CD14-positive monocyte (primary cell): ENCODE measurements at regions not wholly inside any gene's neighbourhood (a gene's known extent, or its start where the extent isn't known, plus 50 kb on each side); places are given as distances from the start of the nearest gene placed in this dataset.

Experiments
- DNase-seq, 3 donors: peaks; one replicate each; pipeline ENCODE4 v3.0.0-alpha.2; 2011 to 2022
- H2AFZ ChIP-seq: 2 replicates; pipeline ENCODE4 v1.6.0; 2012; ENCODE audit warnings: mild to moderate bottlenecking, low read depth, low read length, inconsistent platforms; ENCODE audit not compliant: insufficient read depth, poor library complexity, severe bottlenecking
- H3K27ac ChIP-seq, 2 donors: 1 replicate in 1 of 2; 2 replicates in 1 of 2; pipeline ENCODE4 v1.5.1; 2012 to 2013; ENCODE audit warnings: low read length in 2 of 2, control low read depth in 1 of 2, inconsistent platforms in 1 of 2, low read depth in 1 of 2, mild to moderate bottlenecking in 1 of 2
- H3K27me3 ChIP-seq, 2 donors: one replicate each; pipeline versions ENCODE4 v1.6.0 to v1.6.1; 2011 to 2013; ENCODE audit warnings: low read length in 2 of 2; ENCODE audit not compliant: control insufficient read depth in 2 of 2, insufficient read depth in 2 of 2
- H3K36me3 ChIP-seq, 2 donors: replicated peaks in 1 of 2; 1 replicate in 1 of 2; 2 replicates in 1 of 2; pipeline versions ENCODE4 v1.5.1 to v1.6.1; 2012 to 2013; ENCODE audit warnings: low read length in 2 of 2, control low read depth in 1 of 2, inconsistent platforms in 1 of 2, mild to moderate bottlenecking in 1 of 2; ENCODE audit not compliant: insufficient read depth in 2 of 2, control insufficient read depth in 1 of 2
- H3K4me1 ChIP-seq, 2 donors: 1 replicate in 1 of 2; 2 replicates in 1 of 2; pipeline versions ENCODE4 v1.5.1 to v1.6.1; 2012 to 2013; ENCODE audit warnings: low read length in 2 of 2, control low read depth in 1 of 2, inconsistent platforms in 1 of 2, mild to moderate bottlenecking in 1 of 2, moderate library complexity in 1 of 2; ENCODE audit not compliant: insufficient read depth in 2 of 2, control insufficient read depth in 1 of 2
- H3K4me2 ChIP-seq: replicated peaks from 2 replicates; pipeline ENCODE3; 2012; ENCODE audit warnings: low read length, moderate library complexity, mild to moderate bottlenecking; ENCODE audit not compliant: poor library complexity, severe bottlenecking; ENCODE audit errors: extremely low read depth
- H3K4me3 ChIP-seq, 3 experiments: fragments of 200-600 bp in 1 of 3; sonication (generic) in 1 of 3; replicated peaks in 1 of 3; 1 replicate in 2 of 3; 2 replicates in 1 of 3; pipeline ENCODE4 v1.5.1; 2011 to 2013; ENCODE audit warnings: low read length in 3 of 3, mild to moderate bottlenecking in 3 of 3, control low read depth in 2 of 3, low read depth in 2 of 3, inconsistent platforms in 1 of 3, moderate library complexity in 1 of 3
- H3K79me2 ChIP-seq: 2 replicates; pipeline ENCODE4 v1.6.0; 2012; ENCODE audit warnings: mild to moderate bottlenecking, control low read depth, inconsistent platforms, low read length, moderate library complexity; ENCODE audit not compliant: insufficient read depth
- H3K9ac ChIP-seq: 2 replicates; pipeline ENCODE4 v1.6.0; 2017; ENCODE audit warnings: low read length, mild to moderate bottlenecking; ENCODE audit not compliant: insufficient read depth, poor library complexity, severe bottlenecking
- H3K9me3 ChIP-seq, 2 donors: replicated peaks in 1 of 2; 1 replicate in 1 of 2; 2 replicates in 1 of 2; pipeline versions ENCODE4 v1.5.1 to v1.6.1; 2012 to 2013; ENCODE audit warnings: low read length in 2 of 2, control low read depth in 1 of 2; ENCODE audit not compliant: control insufficient read depth in 1 of 2, insufficient read depth in 1 of 2
- H4K20me1 ChIP-seq: 2 replicates; pipeline ENCODE4 v1.6.0; 2012; ENCODE audit warnings: mild to moderate bottlenecking, low read length, control low read depth, moderate library complexity; ENCODE audit not compliant: insufficient read depth
- H3K27ac Mint-ChIP-seq, 7 donors: one replicate each; pipeline ENCODE4 v1.8.0; 2020; ENCODE audit warnings: mild to moderate bottlenecking in 7 of 7, mixed read lengths in 7 of 7, moderate library complexity in 6 of 7, inconsistent platforms in 2 of 7
- H3K27me3 Mint-ChIP-seq, 3 donors: one replicate each; pipeline ENCODE4 v1.8.0; 2021 to 2022; ENCODE audit warnings: low read depth in 3 of 3, mild to moderate bottlenecking in 3 of 3, mixed read lengths in 3 of 3, moderate library complexity in 3 of 3, inconsistent platforms in 1 of 3
- H3K36me3 Mint-ChIP-seq, 2 donors: one replicate each; pipeline ENCODE4 v1.8.0; 2020; ENCODE audit warnings: mixed read lengths in 2 of 2, inconsistent platforms in 1 of 2, mild to moderate bottlenecking in 1 of 2
- H3K4me1 Mint-ChIP-seq: one replicate; pipeline ENCODE4 v1.8.0; 2020; ENCODE audit warnings: mild to moderate bottlenecking, mixed read lengths
- H3K4me3 Mint-ChIP-seq, 2 donors: one replicate each; pipeline ENCODE4 v1.8.0; 2020; ENCODE audit warnings: mild to moderate bottlenecking in 2 of 2, mixed read lengths in 2 of 2, moderate library complexity in 1 of 2
- H3K9me3 Mint-ChIP-seq, 7 donors: one replicate each; pipeline ENCODE4 v1.8.0; 2020 to 2022; ENCODE audit warnings: mixed read lengths in 7 of 7, mild to moderate bottlenecking in 6 of 7, moderate library complexity in 6 of 7, inconsistent platforms in 2 of 7
- WGBS: methylation state at CpG from one replicate; pipeline ENCODE4 v1.1.5; 2013; ENCODE audit warnings: missing lambda C conversion rate; ENCODE audit not compliant: insufficient coverage; 5-methylcytosine and 5-hydroxymethylcytosine counted together
- intact Hi-C, 2 donors: fragments of 100-400 bp; cut with micrococcal nuclease; formaldehyde crosslinking; loops; one replicate each; pipeline versions ENCODE4 v1.15.0 to v1.15.1; 2023
- TF ChIP-seq, protein P1 (sequence below): fragments of 200-600 bp; IDR thresholded peaks from one replicate; pipeline ENCODE4 v1.8.0; 2022; ENCODE audit warnings: antibody characterized with exemption, mild to moderate bottlenecking

DNA sequence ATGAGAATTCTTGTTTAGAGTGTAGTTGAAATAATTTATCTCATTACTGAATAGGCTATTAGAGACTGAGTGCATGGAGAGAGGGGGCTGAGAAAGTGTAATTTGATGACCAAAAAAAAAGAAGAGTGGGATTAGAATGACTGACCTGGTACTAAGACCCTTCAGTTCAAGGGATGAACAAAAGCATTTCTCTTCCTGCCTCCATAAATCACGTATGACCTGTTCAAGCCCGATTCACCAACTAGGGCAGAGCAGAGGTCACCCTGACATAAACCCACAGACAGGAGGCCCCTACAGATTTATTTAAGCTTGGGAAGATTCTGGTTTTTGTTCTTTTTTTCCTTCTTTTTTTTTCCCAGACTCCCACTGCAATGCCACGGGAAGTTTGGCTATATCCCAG, 123.7 kb upstream of the COP1 start:
- 80% methylated on average over 1 of the region's 3 CpGs for WGBS
- intact Hi-C loops, result no loop called here

GRCh38 chr1:176325664-176326063, 118.6 kb upstream of the COP1 start:
- no peaks in the 10 kb centered on the region for H3K4me1 ChIP-seq
- no peak overlapping the region for H2AFZ ChIP-seq
- H3K4me3 Mint-ChIP-seq, result no peak overlapping the region
- H3K27ac Mint-ChIP-seq, result no peak overlapping the region
- H3K36me3 Mint-ChIP-seq, result no peaks in the 10 kb centered on the region
- intact Hi-C loops, result no loop called here
- WGBS, result no CpG with 5 or more reads among the region's 1 CpG
- H3K9me3 ChIP-seq, result no peaks in the 10 kb centered on the region
- no peak for DNase-seq
- no peaks in the 10 kb centered on the region for H3K27me3 ChIP-seq
- peaks cover 0 to 3% (median 0%) of the 10 kb centered on the region in 3 donors for H3K27me3 Mint-ChIP-seq
- H3K79me2 ChIP-seq, result no peaks in the 10 kb centered on the region
- no peaks in the 10 kb centered on the region for H3K36me3 ChIP-seq
- H3K9me3 Mint-ChIP-seq, result peaks cover 2 to 13% (median 9%) of the 10 kb centered on the region in 7 donors
- no peak overlapping the region for H3K27ac ChIP-seq
- H3K9ac ChIP-seq, result no peak overlapping the region
- no peaks in the 10 kb centered on the region for H3K4me1 Mint-ChIP-seq
- TF ChIP-seq, protein P1, sequence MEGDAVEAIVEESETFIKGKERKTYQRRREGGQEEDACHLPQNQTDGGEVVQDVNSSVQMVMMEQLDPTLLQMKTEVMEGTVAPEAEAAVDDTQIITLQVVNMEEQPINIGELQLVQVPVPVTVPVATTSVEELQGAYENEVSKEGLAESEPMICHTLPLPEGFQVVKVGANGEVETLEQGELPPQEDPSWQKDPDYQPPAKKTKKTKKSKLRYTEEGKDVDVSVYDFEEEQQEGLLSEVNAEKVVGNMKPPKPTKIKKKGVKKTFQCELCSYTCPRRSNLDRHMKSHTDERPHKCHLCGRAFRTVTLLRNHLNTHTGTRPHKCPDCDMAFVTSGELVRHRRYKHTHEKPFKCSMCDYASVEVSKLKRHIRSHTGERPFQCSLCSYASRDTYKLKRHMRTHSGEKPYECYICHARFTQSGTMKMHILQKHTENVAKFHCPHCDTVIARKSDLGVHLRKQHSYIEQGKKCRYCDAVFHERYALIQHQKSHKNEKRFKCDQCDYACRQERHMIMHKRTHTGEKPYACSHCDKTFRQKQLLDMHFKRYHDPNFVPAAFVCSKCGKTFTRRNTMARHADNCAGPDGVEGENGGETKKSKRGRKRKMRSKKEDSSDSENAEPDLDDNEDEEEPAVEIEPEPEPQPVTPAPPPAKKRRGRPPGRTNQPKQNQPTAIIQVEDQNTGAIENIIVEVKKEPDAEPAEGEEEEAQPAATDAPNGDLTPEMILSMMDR, result no peak
- no peak overlapping the region for H3K4me3 ChIP-seq
- H4K20me1 ChIP-seq, result no peaks in the 10 kb centered on the region
- no peak overlapping the region for H3K4me2 ChIP-seq

More for the DNA sequence above, 123.7 kb upstream of the COP1 start:
- H3K27ac ChIP-seq, result no peak overlapping the region
- Mint-ChIP-seq H3K36me3 (no peaks in the 10 kb centered on the region), H3K27me3 (no peaks in the 10 kb centered on the region), H3K4me1 (no peaks in the 10 kb centered on the region), H3K4me3 (no peak overlapping the region), H3K27ac (no peak overlapping the region), H3K9me3 (peaks cover 0 to 5% (median 2%) of the 10 kb centered on the region in 7 donors)
- no peak for DNase-seq
- H4K20me1 ChIP-seq, result no peaks in the 10 kb centered on the region
- no peaks in the 10 kb centered on the region for H3K9me3 ChIP-seq
- H3K9ac ChIP-seq, result no peak overlapping the region
- H3K4me1 ChIP-seq, result no peaks in the 10 kb centered on the region
- H3K36me3 ChIP-seq, result no peaks in the 10 kb centered on the region
- H2AFZ ChIP-seq, result no peak overlapping the region
- no peaks in the 10 kb centered on the region for H3K79me2 ChIP-seq
- no peak overlapping the region for H3K4me3 ChIP-seq
- no peaks in the 10 kb centered on the region for H3K27me3 ChIP-seq
- no peak overlapping the region for H3K4me2 ChIP-seq
- TF ChIP-seq, protein P1, result no peak
